Caco-2 (cell line): ENCODE measurements at regions not wholly inside any gene's neighbourhood (a gene's known extent, or its start where the extent isn't known, plus 50 kb on each side); places are given as distances from the start of the nearest gene placed in this dataset.

Experiments
- BruUV-seq: library from RNA; stranded (reverse); fragments of 400-500 nt; replicated peaks from 2 replicates; lab custom pipeline; 2021; lab: Mats Ljungman, UMichigan
- CTCF ChIA-PET: fragments of 300-600 bp; sonication (Branson Sonifier 250); formaldehyde crosslinking; loops from one replicate; lab custom pipeline; 2022; ENCODE audit warnings: antibody characterized with exemption; lab: Charles Lee
- POLR2A ChIA-PET: fragments of 300-600 bp; sonication (Branson Sonifier 250); formaldehyde crosslinking; loops from one replicate; lab custom pipeline; 2022; ENCODE audit warnings: antibody characterized with exemption; lab: Charles Lee
- DNase-seq, 2 experiments: peaks; one replicate each; pipeline versions ENCODE4 v3.0.0 to v3.0.0-alpha.2; 2020 to 2022
- H3K27me3 ChIP-seq: replicated peaks from 2 replicates; pipeline ENCODE4 v1.6.0; 2011; ENCODE audit warnings: low read length; ENCODE audit not compliant: control insufficient read depth, insufficient read depth
- H3K36me3 ChIP-seq: 2 replicates; pipeline ENCODE4 v1.5.1; 2011; ENCODE audit warnings: low read length; ENCODE audit not compliant: control insufficient read depth, insufficient read depth
- H3K4me1 ChIP-seq: fragments of 250-450 bp; sonication (Bioruptor Pico); 2 replicates; pipeline ENCODE4 v1.5.1; 2020; ENCODE audit warnings: mild to moderate bottlenecking
- H3K4me3 ChIP-seq: 2 replicates; pipeline ENCODE4 v1.5.1; 2011; ENCODE audit warnings: low read depth, mild to moderate bottlenecking, control low read depth, low read length
- H3K9me3 ChIP-seq: fragments of 250-450 bp; sonication (Bioruptor Pico); 2 replicates; pipeline ENCODE4 v1.5.1; 2020; ENCODE audit warnings: mild to moderate bottlenecking, moderate library complexity
- H3K27ac Mint-ChIP-seq: one replicate; pipeline ENCODE4 v1.8.0; 2022; ENCODE audit warnings: mixed read lengths; ENCODE audit not compliant: unreplicated experiment
- H3K27me3 Mint-ChIP-seq: one replicate; pipeline ENCODE4 v1.8.0; 2022; ENCODE audit warnings: mixed read lengths; ENCODE audit not compliant: insufficient read depth, unreplicated experiment
- H3K36me3 Mint-ChIP-seq: one replicate; pipeline ENCODE4 v1.8.0; 2022; ENCODE audit warnings: mild to moderate bottlenecking, mixed read lengths; ENCODE audit not compliant: insufficient read depth, unreplicated experiment
- H3K4me1 Mint-ChIP-seq: one replicate; pipeline ENCODE4 v1.8.0; 2022; ENCODE audit warnings: low read depth, mixed read lengths; ENCODE audit not compliant: unreplicated experiment
- H3K4me3 Mint-ChIP-seq: one replicate; pipeline ENCODE4 v1.8.0; 2022; ENCODE audit warnings: mild to moderate bottlenecking, moderate library complexity, mixed read lengths; ENCODE audit not compliant: unreplicated experiment
- H3K9me3 Mint-ChIP-seq: one replicate; pipeline ENCODE4 v1.8.0; 2022; ENCODE audit warnings: mixed read lengths; ENCODE audit not compliant: unreplicated experiment
- CTCF ChIP-seq, 2 experiments: fragments of 200-600 bp in 1 of 2; IDR thresholded peaks; 1 replicate in 1 of 2; 2 replicates in 1 of 2; pipeline versions ENCODE4 v1.5.1 to v1.8.0; 2011 to 2022; ENCODE audit warnings: antibody characterized with exemption in 1 of 2, control low read depth in 1 of 2, inconsistent platforms in 1 of 2, low read depth in 1 of 2, low read length in 1 of 2, mild to moderate bottlenecking in 1 of 2, moderate library complexity in 1 of 2; ENCODE audit not compliant: insufficient read depth in 1 of 2, severe bottlenecking in 1 of 2, unreplicated experiment in 1 of 2
- intact Hi-C: fragments of 100-400 bp; cut with micrococcal nuclease; formaldehyde crosslinking; loops from one replicate; pipeline ENCODE4 v1.10.0; 2022; ENCODE audit not compliant: unreplicated experiment

GRCh38 chr5:116897291-116897690 lies 322.7 kb upstream of the SEMA6A start:
- Mint-ChIP-seq H3K27me3 (peaks cover 4% of the 10 kb centered on the region), H3K4me3 (no peak overlapping the region), H3K9me3 (no peaks in the 10 kb centered on the region), H3K4me1 (no peaks in the 10 kb centered on the region), H3K36me3 (no peaks in the 10 kb centered on the region), H3K27ac (no peak overlapping the region)
- CTCF ChIA-PET, result no interaction called here
- intact Hi-C loops, result no loop called here
- Histone ChIP-seq H3K9me3 (no peaks in the 10 kb centered on the region), H3K4me1 (no peaks in the 10 kb centered on the region), H3K36me3 (no peaks in the 10 kb centered on the region), H3K4me3 (no peak overlapping the region), H3K27me3 (no peaks in the 10 kb centered on the region)
- TF ChIP-seq CTCF (IDR thresholded peaks at IDR 0.05; ENCODE audit: insufficient read depth in 1 of 2, low read depth in 1 of 2, low read length in 1 of 2, severe bottlenecking in 1 of 2, unreplicated experiment in 1 of 2), result no peak
- DNase-seq, result no peak
- BruUV-seq, result no TSS peak
- POLR2A ChIA-PET, result no interaction called here

DNA sequence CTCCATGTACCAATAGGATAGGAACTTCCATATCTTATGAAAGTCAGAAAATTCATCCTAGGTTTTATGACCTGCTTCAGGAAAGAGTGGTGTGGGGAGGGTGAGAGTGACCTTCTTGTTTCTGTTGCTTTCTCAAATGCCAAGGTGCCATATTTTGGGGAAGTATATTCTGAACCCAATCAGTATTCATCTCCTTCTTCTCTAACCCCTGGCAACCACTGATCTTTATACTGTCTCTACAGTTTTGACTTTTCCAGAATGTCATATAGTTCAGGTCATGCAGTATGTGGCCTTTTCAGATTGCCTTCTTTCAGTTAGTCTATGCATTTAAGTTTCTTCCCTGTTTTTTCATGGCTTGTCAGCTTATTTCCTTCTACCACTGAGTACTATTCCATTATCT lies 321.4 kb upstream of the SEMA6A start:
- intact Hi-C loops, result no loop called here
- CTCF ChIA-PET, result no interaction called here
- no peak for DNase-seq

DNA sequence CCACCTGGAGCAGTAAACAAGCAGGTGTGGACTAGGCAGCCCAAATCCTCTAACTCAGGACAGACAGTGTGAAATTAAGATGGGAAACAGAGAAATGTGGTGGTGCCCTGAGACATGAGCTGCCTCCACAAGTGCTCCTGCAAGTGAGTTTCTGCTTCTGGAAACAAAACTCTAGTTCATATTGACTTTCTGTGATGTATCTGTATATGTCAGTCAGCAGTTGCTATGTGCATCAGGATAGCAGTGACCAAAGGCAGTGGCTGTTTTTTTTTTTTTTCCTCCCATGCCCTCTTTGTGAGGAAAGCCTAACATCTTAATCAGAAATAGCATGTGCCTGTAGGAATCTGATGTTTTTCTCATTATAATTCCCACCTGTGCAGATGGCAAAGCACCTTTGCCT lies 318.4 kb upstream of the SEMA6A start:
- H3K4me3 Mint-ChIP-seq, result no peak overlapping the region
- Histone ChIP-seq H3K4me3 (no peak overlapping the region), H3K36me3 (no peaks in the 10 kb centered on the region), H3K9me3 (no peaks in the 10 kb centered on the region), H3K27me3 (no peaks in the 10 kb centered on the region), H3K4me1 (no peaks in the 10 kb centered on the region)
- no peaks in the 10 kb centered on the region for H3K27me3 Mint-ChIP-seq
- intact Hi-C loops, result no loop called here
- ChIA-PET CTCF (no interaction called here), POLR2A (no interaction called here)
- TF ChIP-seq CTCF (IDR thresholded peaks at IDR 0.05; ENCODE audit: insufficient read depth in 1 of 2, low read depth in 1 of 2, low read length in 1 of 2, severe bottlenecking in 1 of 2, unreplicated experiment in 1 of 2), result no peak
- no peaks in the 10 kb centered on the region for H3K9me3 Mint-ChIP-seq
- BruUV-seq, result no TSS peak
- no peaks in the 10 kb centered on the region for H3K4me1 Mint-ChIP-seq
- H3K36me3 Mint-ChIP-seq, result no peaks in the 10 kb centered on the region
- no peak overlapping the region for H3K27ac Mint-ChIP-seq
- DNase-seq, result no peak

More for the DNA sequence above, 321.4 kb upstream of the SEMA6A start:
- Mint-ChIP-seq H3K27ac (no peak overlapping the region), H3K36me3 (no peaks in the 10 kb centered on the region), H3K27me3 (peaks cover under 1% of the 10 kb centered on the region), H3K9me3 (no peaks in the 10 kb centered on the region), H3K4me3 (no peak overlapping the region), H3K4me1 (no peaks in the 10 kb centered on the region)
- POLR2A ChIA-PET, result no interaction called here
- Histone ChIP-seq H3K36me3 (no peaks in the 10 kb centered on the region), H3K4me1 (no peaks in the 10 kb centered on the region), H3K9me3 (no peaks in the 10 kb centered on the region), H3K27me3 (no peaks in the 10 kb centered on the region), H3K4me3 (no peak overlapping the region)
- no peak for TF ChIP-seq CTCF (IDR thresholded peaks at IDR 0.05; ENCODE audit: insufficient read depth in 1 of 2, low read depth in 1 of 2, low read length in 1 of 2, severe bottlenecking in 1 of 2, unreplicated experiment in 1 of 2)
- no TSS peak for BruUV-seq
